Sigmoid colon (tissue), 6 donors: ENCODE measurements at regions not wholly inside any gene's neighbourhood (a gene's known extent, or its start where the extent isn't known, plus 50 kb on each side); places are given as distances from the start of the nearest gene placed in this dataset.

Experiments used
- DNase-seq: peaks from one replicate; pipeline ENCODE4 v3.0.0-alpha.2; 2019
- H3K27ac ChIP-seq, 4 donors: fragments of 200-600 bp; sonication (generic); one replicate each; pipeline ENCODE4 v1.5.1; 2016 to 2019; ENCODE audit warnings: mild to moderate bottlenecking in 1 of 4
- H3K27me3 ChIP-seq, 3 donors: fragments of 200-600 bp; sonication (generic); one replicate each; pipeline ENCODE4 v1.5.1; 2019; ENCODE audit warnings: mild to moderate bottlenecking in 1 of 3
- H3K36me3 ChIP-seq, 4 donors: fragments of 200-600 bp; sonication (generic); one replicate each; pipeline ENCODE4 v1.5.1; 2016 to 2019
- H3K4me1 ChIP-seq, 4 donors: fragments of 200-600 bp; sonication (generic); one replicate each; pipeline ENCODE4 v1.5.1; 2017 to 2019
- H3K4me3 ChIP-seq, 4 donors: fragments of 200-600 bp; sonication (generic); one replicate each; pipeline ENCODE4 v1.5.1; 2017 to 2019; ENCODE audit warnings: mild to moderate bottlenecking in 2 of 4, moderate library complexity in 1 of 4
- H3K9me3 ChIP-seq, 4 donors: fragments of 200-600 bp in 3 of 4; sonication (generic) in 3 of 4; one replicate each; pipeline versions ENCODE4 v1.5.1 to v1.6.1; 2013 to 2019
- EP300 ChIP-seq, 4 donors: sonication (generic); formaldehyde crosslinking; IDR thresholded peaks; one replicate each; pipeline ENCODE4 v1.6.1; 2017; ENCODE audit warnings: antibody characterized with exemption in 4 of 4
- POLR2A ChIP-seq, 2 donors: fragments of 450-650 bp; IDR thresholded peaks; one replicate each; pipeline ENCODE4 v1.6.1; 2016; ENCODE audit warnings: antibody characterized with exemption in 2 of 2, mild to moderate bottlenecking in 2 of 2, moderate library complexity in 2 of 2
- POLR2AphosphoS5 ChIP-seq, 4 donors: sonication (generic); formaldehyde crosslinking; IDR thresholded peaks; one replicate each; pipeline ENCODE4 v1.6.1; 2017; ENCODE audit warnings: antibody characterized with exemption in 4 of 4
- WGBS, 2 donors: extraction: QIAGEN DNeasy Blood & Tissue Kit; methylation state at CpG; one replicate each; pipeline ENCODE4 v1.1.7; 2013; 5-methylcytosine and 5-hydroxymethylcytosine counted together
- intact Hi-C: fragments of 100-400 bp; cut with DNase I; formaldehyde crosslinking; loops from one replicate; pipeline ENCODE4 v1.15.1; 2023
- TF ChIP-seq, protein P1 (sequence below), 4 experiments: fragments of 450-650 bp in 3 of 4; fragments of 200-600 bp in 1 of 4; IDR thresholded peaks; one replicate each; pipeline ENCODE4 v1.5.1; 2016 to 2019; ENCODE audit warnings: antibody characterized with exemption in 4 of 4, mild to moderate bottlenecking in 3 of 4, moderate library complexity in 2 of 4
- donor health status: healthy with polysubstance abuse.
- donor health status: healthy.

DNA sequence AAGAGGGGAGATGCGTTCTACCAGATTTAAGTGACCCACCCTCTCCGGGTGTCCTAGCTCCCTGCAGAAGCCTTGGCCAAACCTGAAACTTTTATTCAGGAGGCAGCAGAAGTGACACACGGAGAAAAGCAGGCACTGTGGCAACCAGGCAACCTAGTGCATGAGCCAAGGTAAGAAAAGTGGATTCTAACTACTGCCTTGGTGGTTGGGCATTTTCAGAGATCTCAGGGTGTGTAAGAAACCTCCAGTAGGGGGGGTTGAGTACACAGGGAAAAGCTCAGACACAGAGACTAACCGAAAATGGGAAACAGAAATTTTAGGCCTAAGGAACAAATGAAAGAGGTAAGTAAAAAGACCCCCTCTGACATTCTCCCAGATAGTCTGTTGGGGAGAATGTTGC is 645.7 kb downstream of the ANKRD7 start:
- no peaks in the 10 kb centered on the region for H3K27me3 ChIP-seq
- no peak overlapping the region for H3K4me3 ChIP-seq
- no peaks in the 10 kb centered on the region for H3K36me3 ChIP-seq
- TF ChIP-seq POLR2A (IDR thresholded peaks at IDR 0.05) (no peak), EP300 (IDR thresholded peaks at IDR 0.05) (no peak), POLR2AphosphoS5 (IDR thresholded peaks at IDR 0.05) (no peak)
- TF ChIP-seq, protein P1, sequence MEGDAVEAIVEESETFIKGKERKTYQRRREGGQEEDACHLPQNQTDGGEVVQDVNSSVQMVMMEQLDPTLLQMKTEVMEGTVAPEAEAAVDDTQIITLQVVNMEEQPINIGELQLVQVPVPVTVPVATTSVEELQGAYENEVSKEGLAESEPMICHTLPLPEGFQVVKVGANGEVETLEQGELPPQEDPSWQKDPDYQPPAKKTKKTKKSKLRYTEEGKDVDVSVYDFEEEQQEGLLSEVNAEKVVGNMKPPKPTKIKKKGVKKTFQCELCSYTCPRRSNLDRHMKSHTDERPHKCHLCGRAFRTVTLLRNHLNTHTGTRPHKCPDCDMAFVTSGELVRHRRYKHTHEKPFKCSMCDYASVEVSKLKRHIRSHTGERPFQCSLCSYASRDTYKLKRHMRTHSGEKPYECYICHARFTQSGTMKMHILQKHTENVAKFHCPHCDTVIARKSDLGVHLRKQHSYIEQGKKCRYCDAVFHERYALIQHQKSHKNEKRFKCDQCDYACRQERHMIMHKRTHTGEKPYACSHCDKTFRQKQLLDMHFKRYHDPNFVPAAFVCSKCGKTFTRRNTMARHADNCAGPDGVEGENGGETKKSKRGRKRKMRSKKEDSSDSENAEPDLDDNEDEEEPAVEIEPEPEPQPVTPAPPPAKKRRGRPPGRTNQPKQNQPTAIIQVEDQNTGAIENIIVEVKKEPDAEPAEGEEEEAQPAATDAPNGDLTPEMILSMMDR (IDR thresholded peaks at IDR 0.05): no peak
- DNase-seq: no peak
- no peaks in the 10 kb centered on the region for H3K4me1 ChIP-seq
- WGBS, 2 donors: 80% methylated on average over 4 of the region's 4 CpGs
- H3K9me3 ChIP-seq: no peaks in the 10 kb centered on the region
- intact Hi-C loops: no loop called here
- H3K27ac ChIP-seq: no peak overlapping the region

DNA sequence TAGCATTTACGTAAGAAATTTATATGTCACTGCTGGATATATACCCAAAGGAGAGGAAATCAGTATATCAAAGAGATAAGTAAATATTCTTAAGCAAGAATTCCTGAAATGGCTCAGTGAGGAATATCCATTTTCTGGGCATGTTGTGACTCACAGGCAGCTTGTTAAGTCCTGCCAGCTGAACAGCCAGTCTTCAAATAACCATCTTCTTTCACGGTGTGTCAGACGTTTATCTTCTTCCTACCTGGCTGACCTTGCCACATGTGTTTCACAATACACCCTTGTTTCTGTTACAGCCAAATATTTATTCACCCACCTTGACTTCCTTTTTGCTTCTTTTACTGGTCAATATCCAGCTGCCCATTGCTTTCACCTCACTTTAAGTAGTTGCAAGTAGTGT is 648.1 kb downstream of the ANKRD7 start:
- Histone ChIP-seq H3K27ac (no peak overlapping the region), H3K27me3 (no peaks in the 10 kb centered on the region), H3K4me3 (no peak overlapping the region), H3K9me3 (no peaks in the 10 kb centered on the region), H3K36me3 (no peaks in the 10 kb centered on the region), H3K4me1 (no peaks in the 10 kb centered on the region)
- 33 to 58% methylated on average over 3 of the region's 3 CpGs for WGBS, 2 donors
- intact Hi-C loops: no loop called here
- DNase-seq: no peak
- no peak for TF ChIP-seq POLR2AphosphoS5 (IDR thresholded peaks at IDR 0.05)
- TF ChIP-seq EP300 (IDR thresholded peaks at IDR 0.05): no peak
- TF ChIP-seq POLR2A (IDR thresholded peaks at IDR 0.05): no peak
- TF ChIP-seq, protein P1 (IDR thresholded peaks at IDR 0.05): no peak

GRCh38 chr7:118877187-118877586 is 652.7 kb downstream of the ANKRD7 start:
- no peak for TF ChIP-seq EP300 (IDR thresholded peaks at IDR 0.05)
- TF ChIP-seq, protein P1 (IDR thresholded peaks at IDR 0.05): no peak
- TF ChIP-seq POLR2A (IDR thresholded peaks at IDR 0.05): no peak
- no peak for TF ChIP-seq POLR2AphosphoS5 (IDR thresholded peaks at IDR 0.05)
- no peak overlapping the region for H3K27ac ChIP-seq
- no peaks in the 10 kb centered on the region for H3K9me3 ChIP-seq
- no peaks in the 10 kb centered on the region for H3K4me1 ChIP-seq
- no peak overlapping the region for H3K4me3 ChIP-seq
- WGBS, 2 donors: 61 to 70% methylated on average over 2 of the region's 2 CpGs
- no peak for DNase-seq
- no peaks in the 10 kb centered on the region for H3K27me3 ChIP-seq
- H3K36me3 ChIP-seq: no peaks in the 10 kb centered on the region
- intact Hi-C loops: no loop called here

DNA sequence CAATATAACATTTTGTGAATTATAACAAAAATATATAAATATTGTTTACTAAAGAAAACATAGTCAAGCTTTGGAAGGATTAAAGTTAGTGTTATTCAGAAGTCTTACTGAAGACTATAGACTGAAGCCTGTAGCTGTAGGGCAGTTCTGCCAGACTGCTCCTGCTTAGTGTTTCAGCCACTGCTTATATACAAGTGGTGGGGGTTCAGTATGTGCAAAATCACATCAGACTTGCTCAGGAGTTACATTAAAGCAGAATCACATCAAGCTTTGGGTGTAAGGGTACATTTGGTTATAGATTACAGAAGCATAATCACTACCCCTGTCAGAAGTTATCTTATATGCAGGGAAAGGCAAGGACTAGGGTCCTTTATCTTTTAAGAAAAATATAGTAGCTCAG is 653.8 kb downstream of the ANKRD7 start:
- no peaks in the 10 kb centered on the region for H3K36me3 ChIP-seq
- H3K9me3 ChIP-seq: no peaks in the 10 kb centered on the region
- no peak overlapping the region for H3K4me3 ChIP-seq
- no peaks in the 10 kb centered on the region for H3K27me3 ChIP-seq
- no peaks in the 10 kb centered on the region for H3K4me1 ChIP-seq
- no peak for DNase-seq
- TF ChIP-seq POLR2AphosphoS5 (IDR thresholded peaks at IDR 0.05) (no peak), POLR2A (IDR thresholded peaks at IDR 0.05) (no peak), EP300 (IDR thresholded peaks at IDR 0.05) (no peak)
- TF ChIP-seq, protein P1 (IDR thresholded peaks at IDR 0.05): no peak
- intact Hi-C loops: no loop called here
- H3K27ac ChIP-seq: no peak overlapping the region

GRCh38 chr7:118898284-118898683 is 673.8 kb downstream of the ANKRD7 start:
- WGBS, 2 donors: 82 to 85% methylated on average over 2 of the region's 2 CpGs
- intact Hi-C loops: no loop called here
- no peak for DNase-seq
- H3K36me3 ChIP-seq: no peaks in the 10 kb centered on the region
- H3K27me3 ChIP-seq: no peaks in the 10 kb centered on the region
- H3K4me3 ChIP-seq: no peak overlapping the region
- no peaks in the 10 kb centered on the region for H3K4me1 ChIP-seq
- TF ChIP-seq POLR2A (IDR thresholded peaks at IDR 0.05) (no peak), EP300 (IDR thresholded peaks at IDR 0.05) (no peak), POLR2AphosphoS5 (IDR thresholded peaks at IDR 0.05) (no peak)
- TF ChIP-seq, protein P1 (IDR thresholded peaks at IDR 0.05): no peak
- no peak overlapping the region for H3K27ac ChIP-seq
- H3K9me3 ChIP-seq: peaks cover 0 to 2% (median 0%) of the 10 kb centered on the region in 4 donors
